Psoas muscle (tissue), 7 donors: ENCODE measurements at regions not wholly inside any gene's neighbourhood (a gene's known extent, or its start where the extent isn't known, plus 50 kb on each side); places are given as distances from the start of the nearest gene placed in this dataset.

ENCODE experiments used
- ATAC-seq, 4 donors: fragments of 200-7000 bp; cut with Tn5 transposase; one replicate each; pipeline ENCODE4 v1.9.1; 2020; ENCODE audit warnings: moderate library complexity in 3 of 4, mild to moderate bottlenecking in 2 of 4
- DNase-seq, 2 donors: peaks; one replicate each; pipeline ENCODE4 v3.0.0-alpha.2; 2020
- H3K27ac ChIP-seq: fragments of 200-600 bp; one replicate; pipeline ENCODE4 v1.8.0; 2022
- H3K27me3 ChIP-seq, 3 donors: fragments of 200-600 bp in 1 of 3; one replicate each; pipeline versions ENCODE4 v1.6.1 to v1.8.0; 2013 to 2022; ENCODE audit warnings: low read length in 2 of 3, mild to moderate bottlenecking in 2 of 3, moderate library complexity in 1 of 3; ENCODE audit not compliant: insufficient read depth in 3 of 3
- H3K36me3 ChIP-seq, 2 donors: fragments of 200-600 bp in 1 of 2; one replicate each; pipeline versions ENCODE4 v1.6.1 to v1.8.0; 2013 to 2022; ENCODE audit warnings: low read depth in 1 of 2, mild to moderate bottlenecking in 1 of 2, moderate library complexity in 1 of 2; ENCODE audit not compliant: insufficient read depth in 1 of 2
- H3K4me1 ChIP-seq: fragments of 200-600 bp; one replicate; pipeline ENCODE4 v1.8.0; 2022
- H3K4me3 ChIP-seq: fragments of 200-600 bp; one replicate; pipeline ENCODE4 v1.8.0; 2022; ENCODE audit warnings: mild to moderate bottlenecking
- H3K9me3 ChIP-seq: fragments of 200-600 bp; one replicate; pipeline ENCODE4 v1.8.0; 2022
- WGBS, 3 donors: extraction: QIAGEN DNeasy Blood & Tissue Kit; methylation state at CpG; one replicate each; pipeline versions ENCODE4 v1.1.6 to v1.1.7; 2013; 5-methylcytosine and 5-hydroxymethylcytosine counted together
- intact Hi-C, 2 donors: fragments of 100-400 bp; cut with DNase I; formaldehyde crosslinking; loops; one replicate each; pipeline versions ENCODE4 v1.11.0 to v1.14.2; 2022
- TF ChIP-seq, protein P1 (sequence below): fragments of 200-600 bp; IDR thresholded peaks from one replicate; pipeline ENCODE4 v1.8.0; 2022; ENCODE audit warnings: antibody characterized with exemption
- donor health status: healthy with polysubstance abuse.
- donor health status: DM: no; HTN: no; CAD: no; lungs with moderate emphysema.
- donor health status: Bipolar disorder and iron deficiency.
- donor health status: healthy.
- donor health status: DM: yes; HTN: yes; CAD: no.
- donor health status: DM: no; HTN: no; CAD: no.
- donor health status: DM: yes; HTN: yes; CAD: no.

DNA sequence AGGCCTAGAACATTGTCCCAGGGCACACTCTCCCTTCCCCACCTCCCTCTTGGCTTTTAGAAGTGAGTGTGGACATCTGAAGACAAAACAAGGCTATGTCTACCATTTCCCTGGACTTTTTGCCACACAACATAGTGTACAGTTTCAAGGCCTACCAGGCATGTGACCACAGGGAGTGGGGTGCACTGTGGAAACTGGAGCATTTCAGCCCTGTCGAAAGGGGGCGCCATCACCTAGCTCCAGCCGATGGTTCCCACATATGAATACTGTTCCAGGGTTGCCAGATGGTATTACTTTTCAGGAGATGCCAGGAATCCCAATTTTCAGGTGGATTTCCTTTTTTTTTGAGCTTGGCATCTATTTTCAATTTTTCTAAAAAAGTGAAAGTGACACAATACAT, 140.7 kb downstream of the KATNIP start:
- intact Hi-C loops, result no loop called here
- no peak for ATAC-seq
- no peaks in the 10 kb centered on the region for H3K36me3 ChIP-seq
- no peaks in the 10 kb centered on the region for H3K9me3 ChIP-seq
- no peak overlapping the region for H3K4me3 ChIP-seq
- no peak overlapping the region for H3K27ac ChIP-seq
- TF ChIP-seq, protein P1, sequence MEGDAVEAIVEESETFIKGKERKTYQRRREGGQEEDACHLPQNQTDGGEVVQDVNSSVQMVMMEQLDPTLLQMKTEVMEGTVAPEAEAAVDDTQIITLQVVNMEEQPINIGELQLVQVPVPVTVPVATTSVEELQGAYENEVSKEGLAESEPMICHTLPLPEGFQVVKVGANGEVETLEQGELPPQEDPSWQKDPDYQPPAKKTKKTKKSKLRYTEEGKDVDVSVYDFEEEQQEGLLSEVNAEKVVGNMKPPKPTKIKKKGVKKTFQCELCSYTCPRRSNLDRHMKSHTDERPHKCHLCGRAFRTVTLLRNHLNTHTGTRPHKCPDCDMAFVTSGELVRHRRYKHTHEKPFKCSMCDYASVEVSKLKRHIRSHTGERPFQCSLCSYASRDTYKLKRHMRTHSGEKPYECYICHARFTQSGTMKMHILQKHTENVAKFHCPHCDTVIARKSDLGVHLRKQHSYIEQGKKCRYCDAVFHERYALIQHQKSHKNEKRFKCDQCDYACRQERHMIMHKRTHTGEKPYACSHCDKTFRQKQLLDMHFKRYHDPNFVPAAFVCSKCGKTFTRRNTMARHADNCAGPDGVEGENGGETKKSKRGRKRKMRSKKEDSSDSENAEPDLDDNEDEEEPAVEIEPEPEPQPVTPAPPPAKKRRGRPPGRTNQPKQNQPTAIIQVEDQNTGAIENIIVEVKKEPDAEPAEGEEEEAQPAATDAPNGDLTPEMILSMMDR, result peak; percentile 38
- 33 to 39% (median 33%) methylated on average over 3 of the region's 3 CpGs for WGBS, 3 donors
- DNase-seq, result no peak
- no peaks in the 10 kb centered on the region for H3K4me1 ChIP-seq
- H3K27me3 ChIP-seq, result no peaks in the 10 kb centered on the region

GRCh38 chr16:27691721-27692120, 141.8 kb downstream of the KATNIP start:
- WGBS, 3 donors, result 92 to 97% (median 97%) methylated on average over 4 of the region's 4 CpGs
- DNase-seq (no peak), ATAC-seq (no peak)
- Histone ChIP-seq H3K9me3 (no peaks in the 10 kb centered on the region), H3K4me3 (no peak overlapping the region), H3K4me1 (no peaks in the 10 kb centered on the region), H3K36me3 (no peaks in the 10 kb centered on the region), H3K27me3 (no peaks in the 10 kb centered on the region), H3K27ac (no peak overlapping the region)
- TF ChIP-seq, protein P1, result no peak
- intact Hi-C loops, result no loop called here

DNA sequence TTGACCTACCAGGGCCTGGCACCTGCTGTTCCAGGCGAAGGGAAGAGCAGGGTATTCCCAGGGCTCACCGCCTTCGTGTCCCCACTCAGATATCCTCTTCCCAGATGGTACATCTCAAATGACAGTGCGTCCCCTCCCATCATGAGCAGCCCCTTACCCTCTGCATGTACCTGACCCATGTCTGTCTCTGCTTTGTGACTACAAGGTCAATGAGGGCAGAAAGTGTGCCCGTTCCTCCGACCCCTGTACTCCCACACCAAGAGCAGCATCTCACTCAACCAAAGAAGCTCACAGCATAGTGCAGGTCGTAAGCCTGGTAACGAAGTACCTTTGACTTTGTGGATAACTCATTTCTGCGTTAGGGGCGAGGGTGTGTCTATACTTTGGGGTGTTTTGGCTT, 142.6 kb downstream of the KATNIP start:
- ATAC-seq (no peak), DNase-seq (no peak)
- Histone ChIP-seq H3K4me1 (no peaks in the 10 kb centered on the region), H3K9me3 (no peaks in the 10 kb centered on the region), H3K27ac (no peak overlapping the region), H3K36me3 (no peaks in the 10 kb centered on the region), H3K27me3 (no peaks in the 10 kb centered on the region), H3K4me3 (no peak overlapping the region)
- intact Hi-C loops, result no loop called here
- 95 to 97% (median 96%) methylated on average over 10 of the region's 10 CpGs for WGBS, 3 donors
- TF ChIP-seq, protein P1, result no peak

- no peaks in the 10 kb centered on the region for H3K27me3 ChIP-seq
- H3K27ac ChIP-seq, result no peak overlapping the region
- intact Hi-C loops, result no loop called here
- DNase-seq (no peak), ATAC-seq (no peak)
- TF ChIP-seq, protein P1, result no peak
- H3K36me3 ChIP-seq, result peaks cover 0 to 13% of the 10 kb centered on the region in 2 donors
- no peaks in the 10 kb centered on the region for H3K9me3 ChIP-seq
- H3K4me3 ChIP-seq, result no peak overlapping the region
- no peaks in the 10 kb centered on the region for H3K4me1 ChIP-seq
- WGBS, 3 donors, result 93 to 96% (median 95%) methylated on average over 6 to 7 of the region's 7 CpGs
Measured at GRCh38 chr16:27695161-27695560, 145.2 kb downstream of the KATNIP start.

DNA sequence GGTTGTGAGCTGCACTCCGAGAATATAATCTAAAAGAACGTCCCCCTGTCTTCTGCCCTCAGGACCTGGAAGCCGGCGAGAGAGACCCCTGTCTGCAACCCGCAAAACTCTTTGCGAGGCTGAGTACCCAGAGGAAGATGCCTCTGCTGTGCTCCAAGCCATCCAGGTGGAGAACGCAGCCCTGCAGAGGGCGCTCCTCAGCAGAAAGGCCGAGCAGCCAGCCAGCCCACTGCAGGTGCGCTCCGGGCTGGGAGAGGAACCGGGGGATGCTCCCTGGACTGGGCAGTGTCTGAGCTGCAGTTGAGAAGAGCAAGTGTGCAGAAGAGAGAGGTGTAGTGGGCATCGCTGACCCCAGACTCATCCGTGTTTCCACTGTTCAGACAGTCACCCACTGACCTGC, 148.3 kb downstream of the KATNIP start:
- no peaks in the 10 kb centered on the region for H3K4me1 ChIP-seq
- H3K4me3 ChIP-seq, result no peak overlapping the region
- no peak for ATAC-seq
- H3K9me3 ChIP-seq, result no peaks in the 10 kb centered on the region
- H3K27ac ChIP-seq, result no peak overlapping the region
- peaks cover 0 to 13% of the 10 kb centered on the region in 2 donors for H3K36me3 ChIP-seq
- DNase-seq, result no peak
- H3K27me3 ChIP-seq, result no peaks in the 10 kb centered on the region
- intact Hi-C loops, result no loop called here
- WGBS, 3 donors, result 74 to 77% (median 74%) methylated on average over 14 of the region's 14 CpGs
- TF ChIP-seq, protein P1, result no peak
